H9 (cell line): ENCODE measurements at regions not wholly inside any gene's neighbourhood (a gene's known extent, or its start where the extent isn't known, plus 50 kb on each side); places are given as distances from the start of the nearest gene placed in this dataset.

Experiments used
- DNase-seq: peaks from one replicate; pipeline ENCODE4 v3.0.0-alpha.2; 2017
- H2AFZ ChIP-seq: one replicate; pipeline ENCODE4 v1.6.1; 2013; ENCODE audit warnings: mild to moderate bottlenecking, low read length, control low read depth, moderate library complexity
- H2AK5ac ChIP-seq: 2 replicates; pipeline ENCODE4 v1.6.1; 2013; ENCODE audit warnings: low read length, control low read depth, mixed read lengths; ENCODE audit not compliant: insufficient read length
- H2BK120ac ChIP-seq: one replicate; pipeline ENCODE4 v1.6.1; 2013; ENCODE audit warnings: low read depth, mild to moderate bottlenecking, low read length, control low read depth, inconsistent platforms; ENCODE audit not compliant: poor library complexity, severe bottlenecking
- H2BK12ac ChIP-seq: 2 replicates; pipeline ENCODE4 v1.6.1; 2013; ENCODE audit warnings: low read length, control low read depth, mixed read lengths, low read depth; ENCODE audit not compliant: insufficient read length
- H2BK15ac ChIP-seq: 2 replicates; pipeline ENCODE4 v1.6.1; 2013; ENCODE audit warnings: low read depth, low read length, control low read depth
- H2BK20ac ChIP-seq: one replicate; pipeline ENCODE4 v1.6.1; 2013; ENCODE audit warnings: low read depth, mild to moderate bottlenecking, low read length, control low read depth, inconsistent platforms; ENCODE audit not compliant: poor library complexity, severe bottlenecking
- H2BK5ac ChIP-seq: 2 replicates; pipeline ENCODE4 v1.6.1; 2013; ENCODE audit warnings: low read length, control low read depth, mixed read lengths; ENCODE audit not compliant: insufficient read length
- H3K14ac ChIP-seq: 2 replicates; pipeline ENCODE4 v1.6.1; 2013; ENCODE audit warnings: low read length, control low read depth; ENCODE audit not compliant: insufficient read depth
- H3K18ac ChIP-seq: 2 replicates; pipeline ENCODE4 v1.6.1; 2013; ENCODE audit warnings: low read depth, mild to moderate bottlenecking, mixed read lengths, low read length, control low read depth; ENCODE audit not compliant: insufficient read length
- H3K23ac ChIP-seq: 2 replicates; pipeline ENCODE4 v1.6.1; 2013; ENCODE audit warnings: low read length, control low read depth, mixed read lengths, low read depth; ENCODE audit not compliant: insufficient read length
- H3K23me2 ChIP-seq: 2 replicates; pipeline ENCODE4 v1.6.1; 2013; ENCODE audit warnings: low read depth, mild to moderate bottlenecking, mixed read lengths, low read length, control low read depth; ENCODE audit not compliant: insufficient read length, poor library complexity, severe bottlenecking
- H3K27ac ChIP-seq: 2 replicates; pipeline ENCODE4 v1.5.1; 2013; ENCODE audit warnings: low read length, control low read depth, mixed read lengths, low read depth; ENCODE audit not compliant: insufficient read length
- H3K27me3 ChIP-seq: 2 replicates; pipeline ENCODE4 v1.6.1; 2013; ENCODE audit warnings: low read length, control low read depth, inconsistent platforms; ENCODE audit not compliant: insufficient read depth
- H3K4ac ChIP-seq: 2 replicates; pipeline ENCODE4 v1.6.1; 2013; ENCODE audit warnings: low read depth, mild to moderate bottlenecking, control low read depth, inconsistent platforms, low read length, moderate library complexity
- H3K4me1 ChIP-seq: 2 replicates; pipeline ENCODE4 v1.6.1; 2013; ENCODE audit warnings: low read length, control low read depth, inconsistent platforms; ENCODE audit not compliant: insufficient read depth
- H3K4me2 ChIP-seq: 2 replicates; pipeline ENCODE4 v1.6.1; 2013; ENCODE audit warnings: low read length, control low read depth, mixed read lengths; ENCODE audit not compliant: insufficient read length, insufficient read depth
- H3K56ac ChIP-seq: 2 replicates; pipeline ENCODE4 v1.6.1; 2013; ENCODE audit warnings: low read depth, mild to moderate bottlenecking, mixed read lengths, low read length, control low read depth; ENCODE audit not compliant: insufficient read length
- H3K79me1 ChIP-seq: 2 replicates; pipeline ENCODE4 v1.6.1; 2013; ENCODE audit warnings: low read depth, mild to moderate bottlenecking, moderate library complexity, low read length, control low read depth, inconsistent platforms; ENCODE audit not compliant: insufficient read depth, poor library complexity, severe bottlenecking
- H3K79me2 ChIP-seq: 2 replicates; pipeline ENCODE4 v1.6.1; 2013; ENCODE audit warnings: low read length, control low read depth, inconsistent platforms; ENCODE audit not compliant: insufficient read depth
- H3K9ac ChIP-seq: 2 replicates; pipeline ENCODE4 v1.6.1; 2013; ENCODE audit warnings: low read length, control low read depth, mixed read lengths; ENCODE audit not compliant: insufficient read length; ENCODE audit errors: extremely low read depth
- H3K9me3 ChIP-seq: one replicate; pipeline ENCODE4 v1.6.1; 2013; ENCODE audit warnings: low read depth, low read length, inconsistent platforms; ENCODE audit not compliant: control insufficient read depth
- H3T11ph ChIP-seq: one replicate; pipeline ENCODE4 v1.6.1; 2013; ENCODE audit warnings: mild to moderate bottlenecking, low read length, control low read depth, inconsistent platforms
- H4K20me1 ChIP-seq: one replicate; pipeline ENCODE4 v1.6.1; 2013; ENCODE audit not compliant: control insufficient read depth, insufficient read length, insufficient read depth
- H4K5ac ChIP-seq: 2 replicates; pipeline ENCODE4 v1.6.1; 2013; ENCODE audit warnings: low read depth, mild to moderate bottlenecking, mixed read lengths, low read length, control low read depth; ENCODE audit not compliant: insufficient read length
- H4K8ac ChIP-seq: replicated peaks from 2 replicates; pipeline ENCODE4 v1.6.1; 2013; ENCODE audit warnings: low read length, control low read depth, mixed read lengths, low read depth; ENCODE audit not compliant: insufficient read length
- H4K91ac ChIP-seq: 2 replicates; pipeline ENCODE4 v1.6.1; 2013; ENCODE audit warnings: low read depth, mild to moderate bottlenecking, moderate library complexity, mixed read lengths, low read length, control low read depth; ENCODE audit not compliant: insufficient read length
- H3K27ac Mint-ChIP-seq, 3 experiments: 2 replicates in 2 of 3; 3 replicates in 1 of 3; pipeline ENCODE4 v1.8.0; 2020 to 2021; ENCODE audit warnings: mixed read lengths in 3 of 3, mild to moderate bottlenecking in 1 of 3, moderate library complexity in 1 of 3
- H3K27me3 Mint-ChIP-seq: 2 replicates; pipeline ENCODE4 v1.8.0; 2021; ENCODE audit warnings: low read depth, mild to moderate bottlenecking, moderate library complexity, mixed read lengths
- H3K36me3 Mint-ChIP-seq, 3 experiments: 2 replicates in 2 of 3; 3 replicates in 1 of 3; pipeline ENCODE4 v1.8.0; 2020 to 2021; ENCODE audit warnings: low read depth in 3 of 3, mixed read lengths in 3 of 3; ENCODE audit not compliant: insufficient read depth in 1 of 3
- H3K4me1 Mint-ChIP-seq, 2 experiments: 2 replicates each; pipeline ENCODE4 v1.8.0; 2020; ENCODE audit warnings: mixed read lengths in 2 of 2
- H3K4me3 Mint-ChIP-seq, 2 experiments: 2 replicates in 1 of 2; 3 replicates in 1 of 2; pipeline ENCODE4 v1.8.0; 2020 to 2021; ENCODE audit warnings: mild to moderate bottlenecking in 2 of 2, mixed read lengths in 2 of 2, moderate library complexity in 1 of 2
- H3K9me3 Mint-ChIP-seq, 2 experiments: 2 replicates in 1 of 2; 3 replicates in 1 of 2; pipeline ENCODE4 v1.8.0; 2020; ENCODE audit warnings: mild to moderate bottlenecking in 2 of 2, mixed read lengths in 2 of 2, moderate library complexity in 1 of 2
- WGBS: extraction: QIAGEN DNeasy Blood & Tissue Kit; methylation state at CpG from one replicate; pipeline ENCODE4 v1.1.7; 2013; ENCODE audit warnings: missing lambda C conversion rate, low lambda C conversion rate, mixed read lengths; ENCODE audit not compliant: insufficient read length; ENCODE audit errors: extremely low coverage; 5-methylcytosine and 5-hydroxymethylcytosine counted together
- TF ChIP-seq, protein P1 (sequence below): fragments of 200-600 bp; sonication (generic); conservative IDR thresholded peaks from 3 replicates; pipeline ENCODE4 v1.8.0; 2021; ENCODE audit warnings: antibody characterized with exemption, mild to moderate bottlenecking

GRCh38 chr10:7485244-7485556 is 74.4 kb upstream of the SFMBT2 start:
- no peaks in the 10 kb centered on the region for H4K20me1 ChIP-seq
- H3K56ac ChIP-seq = no peak overlapping the region
- H3K23me2 ChIP-seq = no peaks in the 10 kb centered on the region
- no peak overlapping the region for H3K4ac ChIP-seq
- H3K18ac ChIP-seq = no peak overlapping the region
- H3K9me3 Mint-ChIP-seq = no peaks in the 10 kb centered on the region
- no peaks in the 10 kb centered on the region for H3K79me1 ChIP-seq
- no peak overlapping the region for H2BK12ac ChIP-seq
- H2BK120ac ChIP-seq = no peak overlapping the region
- no peak overlapping the region for H3T11ph ChIP-seq
- no peak overlapping the region for H4K5ac ChIP-seq
- no peak overlapping the region for H2AK5ac ChIP-seq
- H2BK20ac ChIP-seq = no peak overlapping the region
- no peaks in the 10 kb centered on the region; a peak in 1 of 7 replicates for H3K36me3 Mint-ChIP-seq
- peaks cover under 1% of the 10 kb centered on the region for H3K27me3 Mint-ChIP-seq
- no peak overlapping the region for H2AFZ ChIP-seq
- H3K79me2 ChIP-seq = no peaks in the 10 kb centered on the region
- no peak overlapping the region for H3K4me3 Mint-ChIP-seq
- H3K27ac Mint-ChIP-seq = no peak overlapping the region
- H2BK15ac ChIP-seq = no peak overlapping the region
- H3K23ac ChIP-seq = no peak overlapping the region
- no peaks in the 10 kb centered on the region for H3K9me3 ChIP-seq
- H3K9ac ChIP-seq = no peak overlapping the region
- TF ChIP-seq, protein P1, sequence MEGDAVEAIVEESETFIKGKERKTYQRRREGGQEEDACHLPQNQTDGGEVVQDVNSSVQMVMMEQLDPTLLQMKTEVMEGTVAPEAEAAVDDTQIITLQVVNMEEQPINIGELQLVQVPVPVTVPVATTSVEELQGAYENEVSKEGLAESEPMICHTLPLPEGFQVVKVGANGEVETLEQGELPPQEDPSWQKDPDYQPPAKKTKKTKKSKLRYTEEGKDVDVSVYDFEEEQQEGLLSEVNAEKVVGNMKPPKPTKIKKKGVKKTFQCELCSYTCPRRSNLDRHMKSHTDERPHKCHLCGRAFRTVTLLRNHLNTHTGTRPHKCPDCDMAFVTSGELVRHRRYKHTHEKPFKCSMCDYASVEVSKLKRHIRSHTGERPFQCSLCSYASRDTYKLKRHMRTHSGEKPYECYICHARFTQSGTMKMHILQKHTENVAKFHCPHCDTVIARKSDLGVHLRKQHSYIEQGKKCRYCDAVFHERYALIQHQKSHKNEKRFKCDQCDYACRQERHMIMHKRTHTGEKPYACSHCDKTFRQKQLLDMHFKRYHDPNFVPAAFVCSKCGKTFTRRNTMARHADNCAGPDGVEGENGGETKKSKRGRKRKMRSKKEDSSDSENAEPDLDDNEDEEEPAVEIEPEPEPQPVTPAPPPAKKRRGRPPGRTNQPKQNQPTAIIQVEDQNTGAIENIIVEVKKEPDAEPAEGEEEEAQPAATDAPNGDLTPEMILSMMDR = no peak
- no peaks in the 10 kb centered on the region for H3K27me3 ChIP-seq
- no peak overlapping the region for H4K8ac ChIP-seq
- H3K27ac ChIP-seq = no peak overlapping the region
- no peak overlapping the region for H4K91ac ChIP-seq
- H3K4me1 Mint-ChIP-seq = peaks cover 26 to 32% of the 10 kb centered on the region in 2 experiments
- DNase-seq = no peak
- no CpG with 5 or more reads among the region's 9 CpGs for WGBS
- no peak overlapping the region for H2BK5ac ChIP-seq
- H3K4me2 ChIP-seq = no peak overlapping the region
- H3K14ac ChIP-seq = no peak overlapping the region
- no peaks in the 10 kb centered on the region for H3K4me1 ChIP-seq
